Endodermal cell (in vitro differentiated cells): ENCODE measurements at regions not wholly inside any gene's neighbourhood (a gene's known extent, or its start where the extent isn't known, plus 50 kb on each side); places are given as distances from the start of the nearest gene placed in this dataset.
"Not testable (repeated sequence)": the region's sequence is repeated elsewhere in the genome, so short reads cannot be mapped to it uniquely, and the experiment has no call there.

Experiments used
- DNase-seq: peaks from one replicate; pipeline ENCODE4 v3.0.0-alpha.2; 2017
- H3K27ac ChIP-seq: 2 replicates; pipeline ENCODE4 v1.5.1; 2013; ENCODE audit warnings: mild to moderate bottlenecking, low read depth, low read length, moderate library complexity
- H3K27me3 ChIP-seq: 2 replicates; pipeline ENCODE4 v1.6.1; 2013; ENCODE audit warnings: mild to moderate bottlenecking, low read length, moderate library complexity; ENCODE audit not compliant: insufficient read depth, control insufficient read depth, poor library complexity, severe bottlenecking
- H3K36me3 ChIP-seq: 2 replicates; pipeline ENCODE4 v1.7.0; 2013; ENCODE audit warnings: mild to moderate bottlenecking, low read length, moderate library complexity; ENCODE audit not compliant: control insufficient read depth, insufficient read depth
- H3K4me1 ChIP-seq: one replicate; pipeline ENCODE4 v1.7.0; 2013; ENCODE audit warnings: low read length; ENCODE audit not compliant: control insufficient read depth, insufficient read depth
- H3K4me3 ChIP-seq: 2 replicates; pipeline ENCODE4 v1.5.1; 2013; ENCODE audit warnings: mild to moderate bottlenecking, low read length, moderate library complexity
- H3K9ac ChIP-seq: 2 replicates; pipeline ENCODE4 v1.6.1; 2013; ENCODE audit warnings: mild to moderate bottlenecking, low read length, moderate library complexity; ENCODE audit not compliant: poor library complexity, severe bottlenecking; ENCODE audit errors: extremely low read depth
- H3K9me3 ChIP-seq: 2 replicates; pipeline ENCODE4 v1.6.1; 2013; ENCODE audit warnings: mild to moderate bottlenecking, low read length, moderate library complexity; ENCODE audit not compliant: control insufficient read depth
- H3K27ac Mint-ChIP-seq: 2 replicates; pipeline ENCODE4 v1.8.0; 2020; ENCODE audit warnings: mixed read lengths
- H3K27me3 Mint-ChIP-seq: 2 replicates; pipeline ENCODE4 v1.8.0; 2021; ENCODE audit warnings: mild to moderate bottlenecking, mixed read lengths; ENCODE audit not compliant: insufficient read depth
- H3K36me3 Mint-ChIP-seq: 2 replicates; pipeline ENCODE4 v1.8.0; 2020; ENCODE audit warnings: low read depth, mixed read lengths
- H3K4me1 Mint-ChIP-seq: 2 replicates; pipeline ENCODE4 v1.8.0; 2020; ENCODE audit warnings: mixed read lengths
- H3K4me3 Mint-ChIP-seq: 2 replicates; pipeline ENCODE4 v1.8.0; 2020; ENCODE audit warnings: mild to moderate bottlenecking, moderate library complexity, mixed read lengths
- H3K9me3 Mint-ChIP-seq: 2 replicates; pipeline ENCODE4 v1.8.0; 2020; ENCODE audit warnings: mild to moderate bottlenecking, mixed read lengths
- CTCF ChIP-seq: fragments of 200-600 bp; sonication (generic); conservative IDR thresholded peaks from 2 replicates; pipeline ENCODE4 v1.5.0; 2021; ENCODE audit warnings: antibody characterized with exemption, mild to moderate bottlenecking
- WGBS, 2 experiments: methylation state at CpG; one replicate each; pipeline versions ENCODE4 v1.1.5 to v1.1.7; 2013; ENCODE audit warnings: missing lambda C conversion rate in 2 of 2, mixed read lengths in 1 of 2; ENCODE audit not compliant: insufficient coverage in 1 of 2, insufficient read length in 1 of 2; 5-methylcytosine and 5-hydroxymethylcytosine counted together

- Histone ChIP-seq H3K9ac (no peak overlapping the region), H3K27me3 (no peaks in the 10 kb centered on the region), H3K36me3 (no peaks in the 10 kb centered on the region), H3K4me1 (no peaks in the 10 kb centered on the region), H3K27ac (no peak overlapping the region), H3K4me3 (no peak overlapping the region), H3K9me3 (peaks cover 39% of the 10 kb centered on the region)
- no peak for DNase-seq
- Mint-ChIP-seq H3K4me1 (no peaks in the 10 kb centered on the region), H3K36me3 (no peaks in the 10 kb centered on the region), H3K4me3 (no peak overlapping the region), H3K27ac (no peak overlapping the region), H3K27me3 (no peaks in the 10 kb centered on the region), H3K9me3 (peaks cover 53% of the 10 kb centered on the region)
- TF ChIP-seq CTCF = no peak
Observed at GRCh38 chr11:50178737-50179136, 146.1 kb downstream of the OR4C45 start.

- Histone ChIP-seq H3K27ac (no peak overlapping the region), H3K27me3 (no peaks in the 10 kb centered on the region), H3K4me3 (no peak overlapping the region), H3K4me1 (no peaks in the 10 kb centered on the region), H3K9me3 (peaks cover 40% of the 10 kb centered on the region), H3K9ac (no peak overlapping the region), H3K36me3 (no peaks in the 10 kb centered on the region)
- peaks cover 64% of the 10 kb centered on the region for H3K9me3 Mint-ChIP-seq
- H3K36me3 Mint-ChIP-seq = no peaks in the 10 kb centered on the region
- no peak overlapping the region for H3K27ac Mint-ChIP-seq
- no peaks in the 10 kb centered on the region for H3K4me1 Mint-ChIP-seq
- H3K27me3 Mint-ChIP-seq = no peaks in the 10 kb centered on the region
- no peak for DNase-seq
- no peak for TF ChIP-seq CTCF
- 85% methylated on average over 2 of the region's 2 CpGs; no CpG with 5 or more reads in 1 of the 2 experiments for WGBS, 2 experiments
- H3K4me3 Mint-ChIP-seq = no peak overlapping the region
Observed at GRCh38 chr11:50181334-50181733, 148.7 kb downstream of the OR4C45 start.

GRCh38 chr11:50182486-50182885 is 149.8 kb downstream of the OR4C45 start:
- H3K27ac ChIP-seq = no peak overlapping the region
- H3K9me3 Mint-ChIP-seq = peaks cover 72% of the 10 kb centered on the region
- 81 to 93% methylated on average over 2 of the region's 2 CpGs for WGBS, 2 experiments

GRCh38 chr11:50183170-50183569 is 150.5 kb downstream of the OR4C45 start:
- not testable (repeated sequence) for H3K9ac ChIP-seq, DNase-seq, H3K4me3 ChIP-seq, H3K36me3 ChIP-seq, H3K27me3 ChIP-seq, H3K27ac ChIP-seq, H3K36me3 Mint-ChIP-seq, H3K4me1 ChIP-seq, H3K27ac Mint-ChIP-seq, H3K4me1 Mint-ChIP-seq, H3K4me3 Mint-ChIP-seq, H3K27me3 Mint-ChIP-seq
- 80 to 85% methylated on average over 3 to 19 of the region's 19 CpGs for WGBS, 2 experiments
- H3K9me3 ChIP-seq = peaks cover 55% of the 10 kb centered on the region
- peaks cover 78% of the 10 kb centered on the region for H3K9me3 Mint-ChIP-seq

More at GRCh38 chr11:50182486-50182885, 149.8 kb downstream of the OR4C45 start:
- no peak for TF ChIP-seq CTCF
- Histone ChIP-seq H3K4me3 (no peak overlapping the region), H3K4me1 (no peaks in the 10 kb centered on the region), H3K9ac (no peak overlapping the region), H3K9me3 (peaks cover 49% of the 10 kb centered on the region), H3K36me3 (no peaks in the 10 kb centered on the region), H3K27me3 (no peaks in the 10 kb centered on the region)
- no peak overlapping the region for H3K27ac Mint-ChIP-seq
- no peak for DNase-seq
- no peaks in the 10 kb centered on the region for H3K4me1 Mint-ChIP-seq
- no peaks in the 10 kb centered on the region for H3K27me3 Mint-ChIP-seq
- no peaks in the 10 kb centered on the region for H3K36me3 Mint-ChIP-seq
- H3K4me3 Mint-ChIP-seq = no peak overlapping the region
